Esophagus squamous epithelium (tissue), 4 donors: ENCODE measurements at regions not wholly inside any gene's neighbourhood (a gene's known extent, or its start where the extent isn't known, plus 50 kb on each side); places are given as distances from the start of the nearest gene placed in this dataset.

Experiments used
- CTCF ChIP-seq, 6 experiments: fragments of 450-650 bp in 4 of 6; fragments of 200-600 bp in 2 of 6; sonication (generic) in 2 of 6; IDR thresholded peaks; one replicate each; pipeline ENCODE4 v1.5.1; 2016 to 2019; ENCODE audit warnings: antibody characterized with exemption in 6 of 6, mild to moderate bottlenecking in 4 of 6, moderate library complexity in 4 of 6
- POLR2A ChIP-seq, 4 donors: fragments of 450-650 bp; IDR thresholded peaks; one replicate each; pipeline ENCODE4 v1.6.1; 2017; ENCODE audit warnings: antibody characterized with exemption in 4 of 4, mild to moderate bottlenecking in 4 of 4, moderate library complexity in 3 of 4

- TF ChIP-seq CTCF (IDR thresholded peaks at IDR 0.05): no peak
- TF ChIP-seq POLR2A (IDR thresholded peaks at IDR 0.05): no peak
Observed at GRCh38 chr4:136012220-136012619, 1520.1 kb downstream of the PCDH18 start.
